Left cardiac atrium (tissue), 4 donors: ENCODE measurements at regions not wholly inside any gene's neighbourhood (a gene's known extent, or its start where the extent isn't known, plus 50 kb on each side); places are given as distances from the start of the nearest gene placed in this dataset.
"Not testable (repeated sequence)": the region's sequence is repeated elsewhere in the genome, so short reads cannot be mapped to it uniquely, and the experiment has no call there.

ENCODE experiments used
- ATAC-seq, 2 donors: fragments of 200-7000 bp; cut with Tn5 transposase; one replicate each; pipeline ENCODE4 v1.9.1; 2020; ENCODE audit warnings: mild to moderate bottlenecking in 2 of 2, moderate library complexity in 2 of 2
- DNase-seq: peaks from one replicate; pipeline ENCODE4 v3.0.0-alpha.2; 2020
- intact Hi-C, 2 donors: fragments of 100-400 bp; cut with DNase I; formaldehyde crosslinking; loops; one replicate each; pipeline versions ENCODE4 v1.14.1 to v1.15.1; 2022 to 2023
- donor health status: DM: no; HTN: yes; CAD: no.
- donor health status: DM: no; HTN: yes; CAD: no; lungs with severe emphysema.
- donor health status: DM: yes; HTN: yes; CAD: no.
- donor health status: Dilated cardiomyopathy.

DNA sequence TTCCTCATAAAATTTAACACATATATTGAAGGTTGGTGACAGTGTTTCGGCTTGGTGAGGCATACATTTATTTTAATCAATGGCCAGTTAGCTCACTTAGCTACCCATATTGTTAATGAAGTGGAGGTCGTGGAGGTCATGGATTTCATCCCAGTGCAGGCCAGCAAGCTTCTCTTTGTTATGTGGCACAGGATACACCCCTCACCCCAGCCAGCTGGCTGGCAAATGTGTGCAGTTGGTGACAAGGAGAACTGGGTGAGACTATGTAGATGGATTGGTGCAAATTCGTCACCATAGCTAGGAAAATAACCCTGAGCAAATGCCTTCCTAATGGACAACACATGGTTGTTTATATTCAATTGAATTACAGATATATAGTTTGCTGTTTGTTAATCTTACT is 50.5 kb upstream of the FOXP2 start:
- intact Hi-C loops = no loop called here
- ATAC-seq (no peak), DNase-seq (no peak)

DNA sequence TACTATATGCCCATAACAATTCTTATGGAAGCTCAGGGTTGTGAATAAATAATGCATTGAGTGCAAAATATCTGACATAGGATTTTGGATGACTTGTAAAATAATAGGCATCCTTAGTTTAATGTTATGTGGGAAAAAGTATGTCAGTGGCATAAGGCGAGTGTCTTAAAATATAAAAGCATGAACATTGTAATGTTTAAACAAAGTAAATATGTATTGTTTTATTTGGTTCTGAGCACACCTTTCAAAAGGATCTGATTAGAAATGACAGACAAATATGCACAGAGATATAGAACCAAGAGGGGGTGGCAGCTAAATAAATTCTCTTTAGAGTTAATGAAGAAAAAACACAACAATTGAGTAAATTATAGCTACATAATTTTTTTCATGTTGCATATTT is 51.3 kb upstream of the FOXP2 start:
- DNase-seq (no peak), ATAC-seq (no peak)
- intact Hi-C loops = no loop called here

DNA sequence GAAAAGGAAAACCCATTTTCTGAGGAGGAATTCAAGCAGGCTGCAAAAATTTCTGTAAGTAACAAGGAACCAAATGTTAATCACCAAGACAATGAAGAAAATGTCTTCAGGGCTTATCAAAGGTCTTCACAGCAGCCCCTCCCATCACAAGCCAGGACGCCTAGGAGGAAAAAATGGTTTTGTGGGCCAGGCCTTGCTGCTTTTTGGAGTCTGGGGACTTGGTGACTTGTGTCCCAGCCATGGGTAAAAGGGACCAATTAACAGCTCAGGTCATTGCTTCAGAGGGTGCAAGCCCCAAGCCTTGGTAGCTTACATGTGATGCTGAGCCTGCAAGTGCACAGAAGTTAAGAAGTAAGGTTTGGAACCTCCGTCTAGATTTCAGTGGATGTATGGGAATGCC is 55.7 kb upstream of the FOXP2 start:
- ATAC-seq = no peak
- intact Hi-C loops = no loop called here

DNA sequence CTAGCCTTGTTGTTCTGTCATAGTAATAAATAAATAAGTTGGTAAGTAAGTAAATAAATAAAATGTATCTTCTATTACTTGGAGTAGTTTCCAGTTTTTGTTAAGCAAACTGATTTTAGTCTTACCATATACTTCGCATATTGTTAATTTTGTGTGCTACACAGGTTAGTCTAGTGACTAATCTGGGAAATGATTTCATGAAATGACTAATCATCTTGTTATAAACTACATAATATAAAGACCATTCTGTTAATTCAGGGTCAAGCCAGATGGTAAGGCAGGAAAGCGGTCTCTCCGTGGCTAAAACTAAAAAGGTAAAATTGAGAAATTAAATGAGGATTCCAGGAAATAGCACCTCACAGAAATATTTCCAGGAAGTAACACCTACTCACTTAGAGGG is 58.5 kb upstream of the FOXP2 start:
- no peak for DNase-seq
- ATAC-seq = no peak
- intact Hi-C loops = no loop called here

More for the DNA sequence above, 55.7 kb upstream of the FOXP2 start:
- no peak for DNase-seq

DNA sequence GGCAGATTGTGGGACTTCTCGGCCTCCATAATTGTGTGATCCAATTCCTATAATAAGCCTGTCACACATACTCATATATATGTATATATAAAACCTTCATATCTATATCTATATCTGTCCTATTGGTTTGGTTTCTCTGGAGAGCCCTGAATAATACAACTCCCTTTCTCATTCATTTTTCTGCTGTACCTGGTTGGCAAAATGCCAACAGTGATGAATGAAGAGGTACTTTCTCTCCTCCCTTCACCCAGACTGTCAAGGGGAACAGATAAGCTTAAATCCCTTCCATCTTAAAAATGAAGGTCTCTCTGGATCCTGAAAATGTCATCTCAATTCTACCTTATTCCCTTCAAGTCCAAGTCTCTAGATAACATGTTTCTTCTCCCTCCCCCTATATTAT is 60.3 kb upstream of the FOXP2 start:
- no peak for DNase-seq
- no peak for ATAC-seq
- intact Hi-C loops = no loop called here

DNA sequence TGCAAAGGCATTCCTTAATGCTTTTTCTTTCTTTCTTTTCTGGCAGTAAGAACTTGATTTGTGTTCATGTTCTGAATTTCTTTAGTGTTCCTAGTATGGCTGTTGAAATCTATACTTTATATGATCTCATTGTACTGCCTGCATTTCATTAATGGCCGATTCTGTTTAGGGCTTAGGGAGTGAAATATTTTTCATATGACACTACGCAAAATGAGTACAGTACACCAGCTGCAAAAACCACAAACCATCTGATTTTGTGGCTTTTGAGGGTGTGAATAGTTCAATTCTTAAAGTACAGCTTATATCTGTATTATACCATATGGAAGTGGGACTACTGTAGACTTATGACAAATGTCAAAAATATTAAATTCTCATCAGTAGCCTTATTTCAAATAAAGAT is 69.1 kb upstream of the FOXP2 start:
- intact Hi-C loops = no loop called here
- ATAC-seq = no peak
- DNase-seq = no peak

DNA sequence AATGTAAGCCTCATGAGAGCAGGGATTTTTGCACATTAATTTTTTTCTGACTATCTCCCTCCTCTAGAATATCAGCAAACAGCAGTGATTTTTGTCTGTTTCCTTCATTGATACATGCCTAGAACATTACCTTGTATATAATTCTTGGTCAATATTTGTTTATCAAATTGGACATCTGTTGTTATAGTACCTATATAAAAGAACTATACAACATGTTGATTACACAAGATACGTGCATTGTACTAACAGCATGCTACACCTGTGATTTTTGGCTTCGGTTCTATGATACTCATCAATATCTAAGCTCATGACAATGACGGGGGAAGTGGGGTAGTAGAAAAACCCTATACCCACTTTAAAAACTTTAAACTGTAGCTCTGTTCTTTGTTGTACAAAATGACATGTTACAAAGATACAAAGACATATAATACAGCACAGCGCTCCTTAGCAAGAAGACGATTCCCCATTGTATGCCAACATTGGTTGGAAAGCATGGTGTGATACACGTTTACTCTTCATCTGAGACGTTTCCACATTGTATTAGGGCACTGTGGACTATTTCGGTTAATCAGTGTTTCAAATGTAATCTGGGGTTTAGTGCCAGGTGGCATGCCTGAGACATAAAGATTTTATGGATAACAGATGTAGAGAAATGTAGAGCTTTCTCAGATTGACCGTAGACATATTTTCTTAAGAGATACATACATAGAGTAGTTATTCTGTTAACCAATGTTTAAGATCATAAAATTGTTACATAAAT is 70.5 kb upstream of the FOXP2 start:
- no peak for ATAC-seq
- no peak for DNase-seq
- intact Hi-C loops = no loop called here

DNA sequence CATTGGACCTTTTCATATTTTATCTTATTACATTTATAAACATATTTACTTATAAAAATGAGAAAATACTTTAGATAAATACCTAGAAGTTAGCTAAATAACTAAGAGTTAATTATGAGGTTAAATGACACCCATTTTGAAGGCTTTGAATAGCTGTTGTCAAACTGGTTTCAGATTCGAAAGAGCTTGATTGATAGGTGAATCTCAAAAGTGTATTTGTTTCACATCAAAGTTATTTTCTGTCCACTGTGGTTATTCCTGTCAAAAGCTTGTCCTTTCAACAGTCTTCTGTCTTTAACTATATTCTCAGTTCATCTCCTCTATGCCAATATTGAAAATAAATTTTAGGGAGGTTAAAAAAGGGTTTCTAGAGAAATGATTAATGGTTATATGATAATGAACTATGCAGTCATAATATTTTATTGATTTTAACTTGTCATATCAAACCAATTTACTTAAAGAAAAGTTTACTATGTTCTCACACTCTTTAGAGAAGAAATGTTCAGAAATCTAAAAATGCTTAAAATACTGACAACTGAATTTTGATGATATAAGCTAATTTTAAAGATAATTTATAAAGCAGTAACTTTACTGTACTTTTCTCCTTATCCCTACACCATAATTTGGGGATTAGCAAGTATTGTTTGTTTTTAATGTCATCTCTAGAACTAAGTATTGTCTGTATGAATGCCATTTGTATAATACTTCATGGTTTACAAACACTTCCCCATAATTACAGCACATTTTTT is 72.0 kb upstream of the FOXP2 start:
- ATAC-seq = no peak
- DNase-seq = no peak
- intact Hi-C loops = no loop called here

DNA sequence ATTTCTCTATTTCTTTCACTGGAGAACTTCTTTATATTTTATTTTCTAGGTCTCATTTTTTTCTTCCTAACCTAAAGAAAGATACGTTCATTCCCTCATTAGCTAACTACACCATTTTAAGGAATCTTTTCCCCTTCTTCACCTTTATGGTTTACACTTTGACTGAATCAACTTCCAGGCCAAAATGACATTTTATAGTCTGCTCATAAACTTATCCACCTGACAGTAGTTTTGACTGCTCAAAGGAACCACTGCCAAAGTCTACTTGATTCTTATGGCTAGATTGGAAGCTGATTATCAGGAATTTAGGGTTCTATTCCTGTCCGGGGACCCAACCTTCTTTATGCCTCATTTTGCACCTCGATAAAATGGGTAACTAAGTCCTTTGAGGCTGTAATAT is 73.0 kb upstream of the FOXP2 start:
- intact Hi-C loops = no loop called here
- no peak for ATAC-seq
- DNase-seq = no peak

DNA sequence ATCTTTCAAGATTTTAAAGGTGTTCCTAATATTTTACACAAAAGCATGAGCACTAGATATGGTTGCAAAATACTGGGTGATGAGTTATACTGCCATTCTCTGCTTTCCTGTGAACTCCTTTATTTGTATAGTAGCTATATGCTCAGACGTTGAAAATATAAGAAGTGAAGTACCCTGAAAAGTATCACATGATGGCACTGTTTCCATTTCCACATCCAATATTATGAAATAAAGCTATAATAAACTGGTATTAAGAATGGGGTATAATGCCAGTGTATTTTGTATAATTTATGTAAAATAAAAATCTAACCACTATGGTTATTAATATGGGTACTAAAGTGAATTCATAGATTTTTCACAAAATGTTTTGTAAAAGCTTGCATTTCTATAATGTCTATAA is 79.6 kb upstream of the FOXP2 start:
- no peak for DNase-seq
- no peak for ATAC-seq
- intact Hi-C loops = no loop called here

DNA sequence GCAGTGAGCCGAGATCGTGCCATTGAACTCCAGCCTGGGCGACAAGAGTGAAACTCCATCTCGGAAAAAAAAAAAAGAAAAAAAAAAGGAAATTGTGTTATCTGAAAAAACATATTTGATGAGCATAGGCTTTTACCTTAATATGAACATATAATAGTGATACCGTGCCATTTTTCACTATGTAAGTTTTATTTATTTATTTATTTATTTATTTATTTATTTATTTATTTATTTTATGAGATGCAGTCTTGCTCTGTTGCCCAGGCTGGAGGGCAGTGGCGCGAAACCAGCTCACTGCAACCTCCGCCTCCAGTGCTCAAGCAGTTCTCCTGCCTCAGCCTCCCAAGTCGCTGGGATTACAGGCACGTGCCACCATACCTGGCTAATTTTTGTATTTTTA is 85.2 kb upstream of the FOXP2 start:
- intact Hi-C loops, ATAC-seq, DNase-seq: not testable (repeated sequence)

DNA sequence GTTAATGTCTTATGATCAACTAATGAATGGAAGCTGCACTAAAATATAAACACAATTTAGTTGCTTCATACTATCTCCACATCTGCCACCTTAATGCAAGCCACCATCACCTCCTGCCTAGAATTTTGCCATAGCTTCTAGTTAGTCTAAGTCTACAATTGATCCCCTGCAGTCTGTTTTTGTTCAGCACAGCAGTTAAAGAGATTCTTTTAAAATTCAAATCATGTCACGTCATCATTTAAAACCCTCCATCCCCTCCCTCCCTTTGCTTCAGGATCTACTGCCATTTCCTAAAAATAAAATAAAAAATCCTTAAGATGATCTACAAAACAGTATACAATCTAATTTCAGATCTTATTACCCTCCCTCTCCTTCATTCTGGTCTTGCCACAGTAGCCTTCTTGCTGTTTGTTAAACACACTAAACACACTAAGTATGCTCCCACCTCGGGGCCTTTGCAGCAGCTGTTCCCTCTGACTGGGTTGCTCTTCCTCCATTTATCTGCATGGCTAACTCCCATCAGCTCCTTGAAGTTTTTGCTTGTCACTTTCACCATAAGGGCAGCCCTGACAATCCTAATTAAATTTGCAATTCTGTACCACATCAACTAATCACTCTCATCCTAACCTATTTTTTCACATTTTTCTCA is 97.0 kb upstream of the FOXP2 start:
- intact Hi-C loops = no loop called here
- DNase-seq (no peak), ATAC-seq (no peak)

DNA sequence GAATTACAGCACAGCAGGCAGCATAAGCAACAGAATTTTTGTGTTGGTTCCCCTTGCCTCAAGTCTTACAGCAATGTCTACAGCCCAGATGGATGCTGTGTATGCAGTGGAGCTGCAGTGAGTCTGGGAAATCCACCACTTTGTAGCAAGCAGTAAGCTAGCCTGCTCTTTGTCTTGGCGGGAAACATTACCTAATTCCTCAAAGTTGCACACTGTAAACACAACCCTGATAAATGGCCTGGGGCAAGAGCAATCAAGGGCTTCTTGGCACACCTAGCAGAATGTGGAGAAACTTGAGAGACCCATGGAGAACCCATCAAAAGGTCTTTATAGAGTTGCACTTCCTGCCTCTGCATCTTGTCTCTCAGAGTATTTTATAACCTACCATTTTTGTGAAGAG is 102.0 kb upstream of the FOXP2 start:
- DNase-seq (no peak), ATAC-seq (no peak)
- intact Hi-C loops = no loop called here

DNA sequence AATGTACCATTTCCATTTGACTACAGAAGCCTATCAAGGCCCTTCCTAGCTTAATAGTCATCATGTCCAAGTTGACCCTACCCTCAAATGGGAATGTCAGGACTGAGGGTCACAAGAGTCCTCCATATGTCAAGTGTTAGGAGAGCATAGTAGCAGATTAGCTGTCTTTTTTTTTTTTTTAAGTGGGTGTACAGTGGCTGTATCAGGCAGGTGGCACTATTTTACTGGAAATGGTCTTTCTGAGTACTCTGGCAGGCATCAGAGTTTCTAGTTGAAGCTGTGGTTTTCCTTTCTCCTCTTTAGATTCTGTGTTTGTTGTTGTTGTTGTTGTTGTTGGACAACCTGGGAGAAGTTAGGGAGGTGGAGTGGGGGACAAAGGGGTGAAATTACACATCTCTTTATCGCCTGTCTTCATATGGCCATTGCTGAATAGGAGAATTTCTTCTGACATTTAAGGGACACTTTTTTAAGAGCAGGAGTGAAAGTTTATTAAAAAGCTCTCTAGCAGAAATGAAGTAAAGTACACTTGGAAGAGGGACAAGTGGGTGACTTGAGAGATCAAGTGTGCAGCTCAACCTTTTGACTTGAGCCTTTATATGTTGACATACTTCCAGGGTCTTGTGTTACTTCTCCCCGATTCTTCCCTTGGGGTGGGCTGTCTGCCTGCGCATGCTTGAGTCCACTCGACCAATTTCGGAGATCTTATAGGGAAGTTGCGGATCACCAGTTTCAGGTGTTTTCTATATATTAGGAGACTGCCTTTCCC is 104.1 kb upstream of the FOXP2 start:
- intact Hi-C loops = no loop called here
- no peak for ATAC-seq
- no peak for DNase-seq

DNA sequence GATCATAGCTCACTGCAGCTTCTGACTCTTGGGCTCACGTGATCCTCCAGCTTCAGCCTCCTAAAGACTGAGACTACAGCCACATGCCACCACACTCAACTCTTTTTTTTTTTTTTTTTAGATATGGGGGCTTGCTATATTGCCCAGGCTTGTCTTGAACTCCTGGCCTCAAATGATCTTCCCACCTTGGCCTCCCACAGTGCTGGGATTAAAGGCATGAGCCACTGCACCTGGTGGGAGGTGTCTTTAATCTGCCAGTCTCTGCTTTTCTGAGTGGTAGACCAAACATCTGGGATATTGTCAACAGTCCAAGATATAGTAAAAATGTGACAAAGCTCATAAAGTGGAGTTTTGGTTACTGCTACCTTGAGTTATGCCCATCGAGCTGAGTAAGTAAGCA is 104.9 kb upstream of the FOXP2 start:
- intact Hi-C loops = no loop called here
- DNase-seq (no peak), ATAC-seq (no peak)

DNA sequence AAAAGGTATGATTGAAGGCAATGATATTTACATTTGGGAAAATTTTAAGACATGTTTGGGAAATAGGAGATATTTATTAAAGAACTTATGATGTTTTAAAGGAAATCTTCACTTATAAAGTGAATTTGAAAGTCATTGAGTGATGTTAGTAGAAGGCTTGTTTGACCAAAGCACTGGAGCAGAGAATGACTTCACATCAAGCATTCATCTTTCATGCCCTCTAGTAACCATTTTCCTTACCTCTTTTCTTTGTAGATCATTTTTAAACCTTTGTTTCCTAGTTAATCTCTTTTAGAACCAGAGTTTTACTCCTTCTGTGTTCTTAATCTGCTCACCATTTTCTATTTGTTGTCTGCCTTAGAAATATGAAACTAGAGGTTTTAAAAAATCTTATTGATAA is 111.3 kb upstream of the FOXP2 start:
- intact Hi-C loops = no loop called here
- DNase-seq = no peak
- no peak for ATAC-seq

DNA sequence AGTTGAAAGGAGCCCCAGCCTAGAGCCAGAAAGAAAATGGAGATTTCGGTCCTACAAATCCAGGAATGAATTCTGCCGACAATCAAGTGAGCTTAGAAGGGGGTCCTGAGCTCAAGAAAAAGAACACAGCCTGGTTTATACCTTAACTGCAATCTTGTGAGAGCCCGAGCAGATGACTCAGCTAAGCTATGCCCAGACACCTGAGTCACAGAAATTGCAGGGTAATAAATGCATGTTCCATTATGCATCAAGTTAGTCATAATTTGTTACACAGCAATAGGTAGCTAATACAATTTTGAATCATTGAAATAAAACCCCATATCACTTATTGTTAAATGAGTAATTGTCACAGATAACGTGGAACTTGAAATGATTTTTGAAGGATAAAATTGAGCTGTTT is 111.8 kb upstream of the FOXP2 start:
- intact Hi-C loops = no loop called here
- ATAC-seq (no peak), DNase-seq (no peak)

DNA sequence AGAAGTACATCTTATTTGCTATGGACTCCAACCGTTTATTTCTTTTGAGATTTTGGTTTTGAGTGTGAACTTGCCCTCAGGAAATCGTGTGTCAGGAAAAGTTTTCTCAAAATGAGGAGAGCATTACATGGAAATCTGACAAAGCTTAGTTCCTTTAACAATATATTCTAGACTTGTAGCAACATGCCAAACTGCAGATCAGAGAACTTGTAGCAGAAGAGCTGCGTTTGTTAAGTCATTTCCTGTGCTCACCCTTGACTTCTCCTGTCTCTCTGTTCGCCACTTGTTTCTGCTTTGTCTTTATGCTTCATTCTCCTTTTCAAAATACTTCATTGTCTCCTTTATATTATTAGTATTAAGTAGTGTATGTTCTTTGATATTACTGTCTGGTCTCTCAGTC is 116.6 kb upstream of the FOXP2 start:
- intact Hi-C loops = no loop called here
- no peak for ATAC-seq

DNA sequence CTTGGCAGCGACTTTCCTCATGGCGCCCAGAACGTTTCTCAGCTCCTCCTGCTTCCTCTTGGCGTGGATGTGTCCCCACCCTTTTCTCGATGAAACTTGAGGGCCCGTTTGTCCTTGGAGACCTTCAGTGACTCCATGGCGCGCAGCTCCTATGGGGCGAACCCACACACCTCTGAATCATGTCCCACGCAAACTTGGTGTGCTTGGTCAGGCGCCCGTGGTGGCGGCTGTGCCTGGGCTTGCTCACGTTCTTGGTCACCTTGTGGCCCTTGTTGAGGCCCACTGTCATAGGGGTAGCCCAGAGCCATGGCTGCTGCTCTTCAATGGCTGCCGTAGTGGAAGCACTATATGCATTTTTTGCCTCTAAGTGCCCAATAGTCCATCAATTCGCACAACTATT is 117.5 kb upstream of the FOXP2 start:
- DNase-seq = no peak
- intact Hi-C loops = no loop called here

More for the DNA sequence above, 116.6 kb upstream of the FOXP2 start:
- DNase-seq = no peak

DNA sequence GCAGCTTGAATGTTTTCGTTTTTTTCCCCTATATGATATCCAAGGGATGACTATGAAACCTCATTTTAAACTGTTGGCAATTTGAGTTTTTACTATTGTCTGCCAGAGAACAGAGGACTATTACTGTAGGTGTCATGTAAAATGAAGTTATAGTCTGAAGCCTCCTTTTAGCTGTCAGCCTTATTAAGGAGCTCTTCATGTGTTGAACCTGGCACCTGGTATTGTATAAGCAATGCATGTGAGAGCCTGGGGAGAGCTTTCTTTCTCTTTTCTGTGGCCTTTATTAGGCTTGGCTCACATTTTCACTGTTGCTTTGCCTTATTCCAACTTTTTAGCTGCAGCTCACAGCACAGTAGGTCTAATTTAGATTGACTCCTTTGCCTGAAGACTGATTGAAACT is 119.1 kb upstream of the FOXP2 start:
- DNase-seq (no peak), ATAC-seq (no peak)
- intact Hi-C loops = no loop called here

More for the DNA sequence above, 117.5 kb upstream of the FOXP2 start:
- ATAC-seq = no peak
